Osteocyte (in vitro differentiated cells): ENCODE measurements at regions not wholly inside any gene's neighbourhood (a gene's known extent, or its start where the extent isn't known, plus 50 kb on each side); places are given as distances from the start of the nearest gene placed in this dataset.

Experiments used
- DNase-seq: peaks from one replicate; pipeline ENCODE4 v3.0.0; 2021; ENCODE audit warnings: mixed read lengths; ENCODE audit not compliant: unreplicated experiment; ENCODE audit errors: extremely low spot score
- H3K27ac Mint-ChIP-seq: one replicate; pipeline ENCODE4 v1.8.0; 2021; ENCODE audit warnings: mild to moderate bottlenecking, mixed read lengths; ENCODE audit not compliant: unreplicated experiment
- H3K27me3 Mint-ChIP-seq: one replicate; pipeline ENCODE4 v1.8.0; 2021; ENCODE audit warnings: mixed read lengths; ENCODE audit not compliant: unreplicated experiment
- H3K36me3 Mint-ChIP-seq: one replicate; pipeline ENCODE4 v1.8.0; 2021; ENCODE audit warnings: mixed read lengths; ENCODE audit not compliant: unreplicated experiment
- H3K4me1 Mint-ChIP-seq: one replicate; pipeline ENCODE4 v1.8.0; 2021; ENCODE audit warnings: mixed read lengths; ENCODE audit not compliant: unreplicated experiment
- H3K4me3 Mint-ChIP-seq: one replicate; pipeline ENCODE4 v1.8.0; 2021; ENCODE audit warnings: mild to moderate bottlenecking, moderate library complexity, mixed read lengths; ENCODE audit not compliant: unreplicated experiment
- H3K9me3 Mint-ChIP-seq: one replicate; pipeline ENCODE4 v1.8.0; 2021; ENCODE audit warnings: mixed read lengths; ENCODE audit not compliant: unreplicated experiment
- CTCF ChIP-seq: fragments of 200-600 bp; sonication (generic); IDR thresholded peaks from 2 replicates; pipeline ENCODE4 v1.5.0; 2021; ENCODE audit warnings: antibody characterized with exemption, mild to moderate bottlenecking, moderate library complexity

DNA sequence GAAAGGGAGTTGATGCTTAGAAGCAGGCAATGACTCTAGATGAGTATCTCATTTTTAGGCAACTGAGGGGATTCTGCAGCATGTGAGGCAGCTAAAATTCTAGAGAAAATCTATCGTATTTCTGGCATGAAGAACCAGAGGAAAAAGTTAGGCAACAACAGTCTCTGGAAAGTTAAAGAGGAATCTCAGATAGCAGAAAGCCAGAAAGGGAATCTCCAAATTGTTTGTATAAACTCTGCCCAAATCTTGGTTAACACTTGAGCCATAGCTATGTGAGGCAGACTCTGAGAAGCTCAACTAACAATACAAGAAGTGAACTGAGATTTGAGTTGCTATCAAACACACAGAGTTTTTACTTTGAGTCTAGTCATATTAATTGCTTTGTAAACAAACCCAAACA lies 215.8 kb upstream of the FZD8 start:
- H3K36me3 Mint-ChIP-seq, result peaks cover 6% of the 10 kb centered on the region
- no peak overlapping the region for H3K27ac Mint-ChIP-seq
- no peak overlapping the region for H3K4me3 Mint-ChIP-seq
- DNase-seq, result no peak
- peaks cover 8% of the 10 kb centered on the region for H3K9me3 Mint-ChIP-seq
- TF ChIP-seq CTCF, result no peak
- no peaks in the 10 kb centered on the region for H3K27me3 Mint-ChIP-seq
- no peaks in the 10 kb centered on the region for H3K4me1 Mint-ChIP-seq

DNA sequence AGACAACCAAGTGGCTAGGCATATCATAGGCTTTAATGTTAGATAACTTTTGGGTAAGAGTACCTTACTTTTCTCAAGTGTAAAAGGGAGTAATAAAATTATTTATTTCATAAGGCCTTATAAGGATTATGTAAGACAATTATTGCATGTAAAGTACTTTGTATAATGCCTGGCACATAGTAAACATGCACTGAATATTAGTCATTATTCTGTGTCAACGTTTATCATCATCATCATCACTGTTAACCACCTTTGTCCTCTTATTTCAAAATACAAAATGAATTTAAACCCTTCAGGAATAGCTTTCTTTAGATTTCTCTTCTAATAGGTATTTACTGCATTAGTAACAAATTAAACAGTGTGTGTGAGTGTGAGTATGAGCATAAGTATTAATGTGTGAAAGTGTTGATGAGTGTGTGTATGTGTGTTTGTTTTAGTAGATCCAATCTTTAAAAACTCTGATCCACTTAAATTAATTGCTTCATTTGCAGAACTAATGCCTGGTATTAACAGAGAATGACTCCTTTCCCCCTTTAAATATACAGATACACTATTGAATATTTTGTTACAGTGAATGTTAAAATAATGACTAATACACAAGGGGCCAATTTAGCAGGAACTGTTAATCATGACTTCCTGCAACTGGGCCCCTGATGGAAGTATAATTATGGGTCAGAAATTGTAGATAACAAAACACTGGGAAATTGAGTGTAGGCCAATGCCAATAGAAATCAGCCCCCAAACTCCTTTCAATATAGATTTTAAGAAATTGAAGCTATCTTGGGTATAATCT lies 213.3 kb upstream of the FZD8 start:
- no peaks in the 10 kb centered on the region for H3K27me3 Mint-ChIP-seq
- H3K4me3 Mint-ChIP-seq, result no peak overlapping the region
- H3K9me3 Mint-ChIP-seq, result peaks cover 11% of the 10 kb centered on the region

GRCh38 chr10:35854661-35855060 lies 212.6 kb upstream of the FZD8 start:
- H3K36me3 Mint-ChIP-seq, result peaks cover 4% of the 10 kb centered on the region
- no peak overlapping the region for H3K4me3 Mint-ChIP-seq
- no peak for TF ChIP-seq CTCF
- H3K4me1 Mint-ChIP-seq, result no peaks in the 10 kb centered on the region
- DNase-seq, result no peak
- no peaks in the 10 kb centered on the region for H3K27me3 Mint-ChIP-seq
- no peak overlapping the region for H3K27ac Mint-ChIP-seq
- H3K9me3 Mint-ChIP-seq, result peaks cover 11% of the 10 kb centered on the region

More for the DNA sequence above, 213.3 kb upstream of the FZD8 start:
- H3K4me1 Mint-ChIP-seq, result no peaks in the 10 kb centered on the region
- peaks cover 4% of the 10 kb centered on the region for H3K36me3 Mint-ChIP-seq
- H3K27ac Mint-ChIP-seq, result no peak overlapping the region
- DNase-seq, result no peak
- TF ChIP-seq CTCF, result no peak

DNA sequence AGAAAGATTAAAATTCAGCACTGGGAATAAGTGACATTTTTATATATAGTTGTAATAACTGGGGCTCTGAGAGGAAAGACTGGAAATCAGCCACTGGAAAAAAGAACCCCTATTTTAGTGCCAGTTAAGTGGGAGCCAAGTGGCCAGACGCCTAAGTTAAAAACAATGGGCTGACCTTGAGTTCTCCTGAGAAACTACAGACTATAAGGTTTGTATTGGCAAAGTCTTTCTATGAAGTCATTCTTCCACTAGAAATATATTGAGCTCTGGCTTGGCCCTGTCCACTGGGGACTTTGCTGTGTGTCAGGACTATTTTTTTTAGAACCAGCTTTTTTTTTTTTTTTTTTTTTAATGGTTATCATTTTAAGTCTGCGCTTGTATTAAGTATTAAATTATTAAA lies 210.6 kb upstream of the FZD8 start:
- TF ChIP-seq CTCF, result no peak
- Mint-ChIP-seq H3K27me3 (peaks cover 3% of the 10 kb centered on the region), H3K36me3 (no peaks in the 10 kb centered on the region), H3K27ac (no peak overlapping the region), H3K4me3 (no peak overlapping the region), H3K9me3 (peaks cover 3% of the 10 kb centered on the region), H3K4me1 (peaks cover 5% of the 10 kb centered on the region)
- no peak for DNase-seq

DNA sequence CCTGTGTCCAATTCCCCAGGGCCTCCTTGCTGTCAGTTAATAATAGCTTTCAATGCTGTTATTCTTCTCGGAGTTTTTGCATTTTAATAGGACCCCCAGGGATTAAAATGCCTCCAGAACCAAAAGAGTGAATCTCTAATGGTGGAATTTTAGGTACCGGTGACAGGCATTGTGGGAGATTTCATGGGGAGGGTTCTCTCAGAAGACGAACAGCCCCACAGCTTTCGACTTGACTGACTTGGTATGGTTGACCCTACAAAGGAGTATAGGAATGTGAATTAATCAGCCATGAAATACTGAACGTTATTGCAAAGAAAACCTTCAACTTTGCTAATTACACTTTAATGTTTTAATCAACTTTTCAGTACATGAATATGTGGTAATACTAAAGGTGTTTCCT lies 206.3 kb upstream of the FZD8 start:
- Mint-ChIP-seq H3K27ac (no peak overlapping the region), H3K27me3 (peaks cover 3% of the 10 kb centered on the region), H3K4me3 (no peak overlapping the region), H3K9me3 (peaks cover 3% of the 10 kb centered on the region), H3K4me1 (peaks cover 14% of the 10 kb centered on the region), H3K36me3 (no peaks in the 10 kb centered on the region)
- DNase-seq, result no peak
- no peak for TF ChIP-seq CTCF
